ENCODE measurements at regions not wholly inside any gene's neighbourhood (a gene's known extent, or its start where the extent isn't known, plus 50 kb on each side); places are given as distances from the start of the nearest gene placed in this dataset.

- Histone ChIP-seq H3K36me3 (ENCODE audit: control insufficient read depth in 1 of 2, insufficient read depth in 2 of 2, low read length in 2 of 2) (no peaks in the 10 kb centered on the region), H3K9ac (ENCODE audit: low read depth in 1 of 2, low read length in 2 of 2) (no peak overlapping the region), H3K27ac (ENCODE audit: low read depth, low read length) (no peak overlapping the region), H3K4me1 (ENCODE audit: control insufficient read depth in 1 of 2, insufficient read depth in 2 of 2, low read length in 2 of 2) (no peaks in the 10 kb centered on the region), H3K27me3 (ENCODE audit: control insufficient read depth in 1 of 2, insufficient read depth in 2 of 2, low read length in 2 of 2) (no peaks in the 10 kb centered on the region), H3K4me3 (ENCODE audit: low read depth in 1 of 2, low read length in 2 of 2) (no peak overlapping the region), H3K9me3 (ENCODE audit: control insufficient read depth in 1 of 2, low read length in 2 of 2) (no peaks in the 10 kb centered on the region)
These were observed 661.8 kb upstream of the RGMB start for GRCh38 chr5:98111686-98112085.

- H3K36me3 ChIP-seq (ENCODE audit: control insufficient read depth in 1 of 2, insufficient read depth in 2 of 2, low read length in 2 of 2): no peaks in the 10 kb centered on the region
- H3K9ac ChIP-seq (ENCODE audit: low read depth in 1 of 2, low read length in 2 of 2): no peak overlapping the region
- H3K4me3 ChIP-seq (ENCODE audit: low read depth in 1 of 2, low read length in 2 of 2): no peak overlapping the region
- no peaks in the 10 kb centered on the region for H3K9me3 ChIP-seq (ENCODE audit: control insufficient read depth in 1 of 2, low read length in 2 of 2)
- no peaks in the 10 kb centered on the region for H3K27me3 ChIP-seq (ENCODE audit: control insufficient read depth in 1 of 2, insufficient read depth in 2 of 2, low read length in 2 of 2)
- H3K27ac ChIP-seq (ENCODE audit: low read depth, low read length): no peak overlapping the region
- H3K4me1 ChIP-seq (ENCODE audit: control insufficient read depth in 1 of 2, insufficient read depth in 2 of 2, low read length in 2 of 2): no peaks in the 10 kb centered on the region
These were observed 652.2 kb upstream of the RGMB start for GRCh38 chr5:98121036-98121936.

- H3K36me3 ChIP-seq (ENCODE audit: control insufficient read depth in 1 of 2, insufficient read depth in 2 of 2, low read length in 2 of 2): no peaks in the 10 kb centered on the region
- no peak overlapping the region for H3K9ac ChIP-seq (ENCODE audit: low read depth in 1 of 2, low read length in 2 of 2)
- H3K9me3 ChIP-seq (ENCODE audit: control insufficient read depth in 1 of 2, low read length in 2 of 2): no peaks in the 10 kb centered on the region
- no peaks in the 10 kb centered on the region for H3K27me3 ChIP-seq (ENCODE audit: control insufficient read depth in 1 of 2, insufficient read depth in 2 of 2, low read length in 2 of 2)
- H3K27ac ChIP-seq (ENCODE audit: low read depth, low read length): no peak overlapping the region
- H3K4me3 ChIP-seq (ENCODE audit: low read depth in 1 of 2, low read length in 2 of 2): no peak overlapping the region
- H3K4me1 ChIP-seq (ENCODE audit: control insufficient read depth in 1 of 2, insufficient read depth in 2 of 2, low read length in 2 of 2): no peaks in the 10 kb centered on the region
These were observed 645.2 kb upstream of the RGMB start for GRCh38 chr5:98128271-98128670.

- no peaks in the 10 kb centered on the region for H3K36me3 ChIP-seq (ENCODE audit: control insufficient read depth in 1 of 2, insufficient read depth in 2 of 2, low read length in 2 of 2)
- H3K9me3 ChIP-seq (ENCODE audit: control insufficient read depth in 1 of 2, low read length in 2 of 2): no peaks in the 10 kb centered on the region
- H3K4me1 ChIP-seq (ENCODE audit: control insufficient read depth in 1 of 2, insufficient read depth in 2 of 2, low read length in 2 of 2): no peaks in the 10 kb centered on the region
- no peak overlapping the region for H3K9ac ChIP-seq (ENCODE audit: low read depth in 1 of 2, low read length in 2 of 2)
- no peaks in the 10 kb centered on the region for H3K27me3 ChIP-seq (ENCODE audit: control insufficient read depth in 1 of 2, insufficient read depth in 2 of 2, low read length in 2 of 2)
- H3K27ac ChIP-seq (ENCODE audit: low read depth, low read length): no peak overlapping the region
- H3K4me3 ChIP-seq (ENCODE audit: low read depth in 1 of 2, low read length in 2 of 2): no peak overlapping the region
These were observed 644.6 kb upstream of the RGMB start for GRCh38 chr5:98128846-98129245.

GRCh38 chr5:98130261-98131035 is 643.0 kb upstream of the RGMB start:
- Histone ChIP-seq H3K9ac (ENCODE audit: low read depth in 1 of 2, low read length in 2 of 2) (no peak overlapping the region), H3K4me1 (ENCODE audit: control insufficient read depth in 1 of 2, insufficient read depth in 2 of 2, low read length in 2 of 2) (no peaks in the 10 kb centered on the region), H3K27me3 (ENCODE audit: control insufficient read depth in 1 of 2, insufficient read depth in 2 of 2, low read length in 2 of 2) (no peaks in the 10 kb centered on the region), H3K27ac (ENCODE audit: low read depth, low read length) (no peak overlapping the region), H3K9me3 (ENCODE audit: control insufficient read depth in 1 of 2, low read length in 2 of 2) (no peaks in the 10 kb centered on the region), H3K36me3 (ENCODE audit: control insufficient read depth in 1 of 2, insufficient read depth in 2 of 2, low read length in 2 of 2) (no peaks in the 10 kb centered on the region), H3K4me3 (ENCODE audit: low read depth in 1 of 2, low read length in 2 of 2) (no peak overlapping the region)

GRCh38 chr5:98144116-98144515 is 629.3 kb upstream of the RGMB start:
- Histone ChIP-seq H3K27me3 (ENCODE audit: control insufficient read depth in 1 of 2, insufficient read depth in 2 of 2, low read length in 2 of 2) (no peaks in the 10 kb centered on the region), H3K4me1 (ENCODE audit: control insufficient read depth in 1 of 2, insufficient read depth in 2 of 2, low read length in 2 of 2) (no peaks in the 10 kb centered on the region), H3K36me3 (ENCODE audit: control insufficient read depth in 1 of 2, insufficient read depth in 2 of 2, low read length in 2 of 2) (no peaks in the 10 kb centered on the region), H3K27ac (ENCODE audit: low read depth, low read length) (no peak overlapping the region), H3K9me3 (ENCODE audit: control insufficient read depth in 1 of 2, low read length in 2 of 2) (no peaks in the 10 kb centered on the region), H3K9ac (ENCODE audit: low read depth in 1 of 2, low read length in 2 of 2) (no peak overlapping the region), H3K4me3 (ENCODE audit: low read depth in 1 of 2, low read length in 2 of 2) (no peak overlapping the region)

- no peak overlapping the region for H3K4me3 ChIP-seq (ENCODE audit: low read depth in 1 of 2, low read length in 2 of 2)
- H3K27me3 ChIP-seq (ENCODE audit: control insufficient read depth in 1 of 2, insufficient read depth in 2 of 2, low read length in 2 of 2): no peaks in the 10 kb centered on the region
- H3K36me3 ChIP-seq (ENCODE audit: control insufficient read depth in 1 of 2, insufficient read depth in 2 of 2, low read length in 2 of 2): no peaks in the 10 kb centered on the region
- H3K9ac ChIP-seq (ENCODE audit: low read depth in 1 of 2, low read length in 2 of 2): no peak overlapping the region
- no peaks in the 10 kb centered on the region for H3K4me1 ChIP-seq (ENCODE audit: control insufficient read depth in 1 of 2, insufficient read depth in 2 of 2, low read length in 2 of 2)
- H3K9me3 ChIP-seq (ENCODE audit: control insufficient read depth in 1 of 2, low read length in 2 of 2): no peaks in the 10 kb centered on the region
- no peak overlapping the region for H3K27ac ChIP-seq (ENCODE audit: low read depth, low read length)
These were observed 628.8 kb upstream of the RGMB start for GRCh38 chr5:98144710-98145109.

- Histone ChIP-seq H3K9ac (ENCODE audit: low read depth in 1 of 2, low read length in 2 of 2) (no peak overlapping the region), H3K4me1 (ENCODE audit: control insufficient read depth in 1 of 2, insufficient read depth in 2 of 2, low read length in 2 of 2) (no peaks in the 10 kb centered on the region), H3K9me3 (ENCODE audit: control insufficient read depth in 1 of 2, low read length in 2 of 2) (no peaks in the 10 kb centered on the region), H3K4me3 (ENCODE audit: low read depth in 1 of 2, low read length in 2 of 2) (no peak overlapping the region), H3K36me3 (ENCODE audit: control insufficient read depth in 1 of 2, insufficient read depth in 2 of 2, low read length in 2 of 2) (no peaks in the 10 kb centered on the region), H3K27me3 (ENCODE audit: control insufficient read depth in 1 of 2, insufficient read depth in 2 of 2, low read length in 2 of 2) (no peaks in the 10 kb centered on the region), H3K27ac (ENCODE audit: low read depth, low read length) (no peak overlapping the region)
These were observed 616.1 kb upstream of the RGMB start for GRCh38 chr5:98157368-98157767.

GRCh38 chr5:98158440-98158839 is 615.0 kb upstream of the RGMB start:
- Histone ChIP-seq H3K9ac (ENCODE audit: low read depth in 1 of 2, low read length in 2 of 2) (no peak overlapping the region), H3K4me3 (ENCODE audit: low read depth in 1 of 2, low read length in 2 of 2) (no peak overlapping the region), H3K36me3 (ENCODE audit: control insufficient read depth in 1 of 2, insufficient read depth in 2 of 2, low read length in 2 of 2) (no peaks in the 10 kb centered on the region), H3K27ac (ENCODE audit: low read depth, low read length) (no peak overlapping the region), H3K27me3 (ENCODE audit: control insufficient read depth in 1 of 2, insufficient read depth in 2 of 2, low read length in 2 of 2) (no peaks in the 10 kb centered on the region), H3K9me3 (ENCODE audit: control insufficient read depth in 1 of 2, low read length in 2 of 2) (no peaks in the 10 kb centered on the region), H3K4me1 (ENCODE audit: control insufficient read depth in 1 of 2, insufficient read depth in 2 of 2, low read length in 2 of 2) (no peaks in the 10 kb centered on the region)

- no peaks in the 10 kb centered on the region for H3K4me1 ChIP-seq (ENCODE audit: control insufficient read depth in 1 of 2, insufficient read depth in 2 of 2, low read length in 2 of 2)
- no peak overlapping the region for H3K4me3 ChIP-seq (ENCODE audit: low read depth in 1 of 2, low read length in 2 of 2)
- H3K36me3 ChIP-seq (ENCODE audit: control insufficient read depth in 1 of 2, insufficient read depth in 2 of 2, low read length in 2 of 2): no peaks in the 10 kb centered on the region
- H3K9ac ChIP-seq (ENCODE audit: low read depth in 1 of 2, low read length in 2 of 2): no peak overlapping the region
- no peak overlapping the region for H3K27ac ChIP-seq (ENCODE audit: low read depth, low read length)
- no peaks in the 10 kb centered on the region for H3K9me3 ChIP-seq (ENCODE audit: control insufficient read depth in 1 of 2, low read length in 2 of 2)
- H3K27me3 ChIP-seq (ENCODE audit: control insufficient read depth in 1 of 2, insufficient read depth in 2 of 2, low read length in 2 of 2): no peaks in the 10 kb centered on the region
These were observed 609.5 kb upstream of the RGMB start for GRCh38 chr5:98163796-98164493.

Data from duodenal mucosa (tissue), 2 donors.